SK-N-SH treated with all-trans-retinoic acid at 6 μM for 48 hours (cell line): ENCODE measurements at regions not wholly inside any gene's neighbourhood (a gene's known extent, or its start where the extent isn't known, plus 50 kb on each side); places are given as distances from the start of the nearest gene placed in this dataset.
A peak's percentile ranks its signal among the peaks of the same experiment; 100 is the strongest.

Experiments
- ATAC-seq: fragments of 200-7000 bp; cut with Tn5 transposase; 3 replicates; pipeline ENCODE4 v1.9.1; 2020; ENCODE audit warnings: mild to moderate bottlenecking, moderate library complexity
- ARNTL ChIP-seq: fragments of 450-650 bp; formaldehyde crosslinking; IDR thresholded peaks from 2 replicates; pipeline ENCODE4 v1.5.0; 2020; ENCODE audit warnings: low read depth, mild to moderate bottlenecking, moderate library complexity, borderline replicate concordance
- BACH2 ChIP-seq: fragments of 250-450 bp; sonication (Bioruptor Pico); IDR thresholded peaks from 2 replicates; pipeline ENCODE4 v1.9.0; 2021; ENCODE audit warnings: mild to moderate bottlenecking, borderline replicate concordance
- CSDC2 ChIP-seq: fragments of 250-450 bp; sonication (Bioruptor Pico); IDR thresholded peaks from 2 replicates; pipeline ENCODE4 v1.5.0; 2020; ENCODE audit warnings: mild to moderate bottlenecking, moderate library complexity
- CSRNP3 ChIP-seq: fragments of 250-450 bp; sonication (Bioruptor Pico); IDR thresholded peaks from 2 replicates; pipeline ENCODE4 v1.5.1; 2021; ENCODE audit warnings: mild to moderate bottlenecking, moderate library complexity
- GLIS3 ChIP-seq: fragments of 250-450 bp; sonication (Bioruptor Pico); IDR thresholded peaks from 2 replicates; pipeline ENCODE4 v1.5.0; 2020; ENCODE audit warnings: mild to moderate bottlenecking, moderate library complexity
- ISL1 ChIP-seq: fragments of 250-450 bp; sonication (Bioruptor Pico); IDR thresholded peaks from 2 replicates; pipeline ENCODE4 v2.1.2; 2022; ENCODE audit warnings: mild to moderate bottlenecking, moderate library complexity
- OSR1 ChIP-seq: fragments of 250-450 bp; sonication (Bioruptor Pico); IDR thresholded peaks from 2 replicates; pipeline ENCODE4 v1.8.0; 2022; ENCODE audit warnings: moderate library complexity, mild to moderate bottlenecking, inconsistent platforms
- POU6F1 ChIP-seq: fragments of 250-450 bp; sonication (Bioruptor Pico); IDR thresholded peaks from 2 replicates; pipeline ENCODE4 v1.8.0; 2021; ENCODE audit warnings: low read depth, mild to moderate bottlenecking, moderate library complexity, borderline replicate concordance
- PPARA ChIP-seq: fragments of 250-450 bp; sonication (Bioruptor Pico); IDR thresholded peaks from 2 replicates; pipeline ENCODE4 v1.5.0; 2020; ENCODE audit warnings: mild to moderate bottlenecking, borderline replicate concordance
- TCF4 ChIP-seq: fragments of 250-450 bp; sonication (Bioruptor Pico); IDR thresholded peaks from 2 replicates; pipeline ENCODE4 v1.8.0; 2021; ENCODE audit warnings: mild to moderate bottlenecking, moderate library complexity, borderline replicate concordance
- TOX ChIP-seq: fragments of 250-450 bp; sonication (Bioruptor Pico); IDR thresholded peaks from 2 replicates; pipeline ENCODE4 v1.8.0; 2021; ENCODE audit warnings: mild to moderate bottlenecking, moderate library complexity, borderline replicate concordance
- TSHZ2 ChIP-seq: fragments of 250-450 bp; sonication (Bioruptor Pico); IDR thresholded peaks from 2 replicates; pipeline ENCODE4 v1.5.0; 2020; ENCODE audit warnings: mild to moderate bottlenecking, moderate library complexity
- ZC3H10 ChIP-seq: fragments of 250-450 bp; sonication (Bioruptor Pico); IDR thresholded peaks from 2 replicates; pipeline ENCODE4 v1.5.1; 2021; ENCODE audit warnings: mild to moderate bottlenecking, moderate library complexity
- ZFP3 ChIP-seq: fragments of 250-450 bp; sonication (Bioruptor Pico); IDR thresholded peaks from 2 replicates; pipeline ENCODE4 v1.5.0; 2020; ENCODE audit warnings: mild to moderate bottlenecking, moderate library complexity
- ZFP30 ChIP-seq: fragments of 450-650 bp; formaldehyde crosslinking; IDR thresholded peaks from 2 replicates; pipeline ENCODE4 v1.5.0; 2022; ENCODE audit warnings: mild to moderate bottlenecking, moderate library complexity
- ZNF565 ChIP-seq: fragments of 450-650 bp; formaldehyde crosslinking; conservative IDR thresholded peaks from 2 replicates; pipeline ENCODE4 v1.5.0; 2020; ENCODE audit warnings: low read depth, mild to moderate bottlenecking, moderate library complexity
- ZNF8 ChIP-seq: fragments of 450-650 bp; formaldehyde crosslinking; IDR thresholded peaks from 2 replicates; pipeline ENCODE4 v1.5.0; 2020; ENCODE audit warnings: mild to moderate bottlenecking, moderate library complexity
- TF ChIP-seq, protein P1 (sequence below): fragments of 250-450 bp; sonication (Bioruptor Pico); IDR thresholded peaks from 2 replicates; pipeline ENCODE4 v1.8.0; 2020; ENCODE audit warnings: mild to moderate bottlenecking, moderate library complexity, borderline replicate concordance

- TF ChIP-seq POU6F1 (CRISPR knock-in tag) (no peak), ZC3H10 (CRISPR knock-in tag) (no peak)
Observed at GRCh38 chr9:78620303-78620702, 323.4 kb downstream of the PSAT1 start (continued).

DNA sequence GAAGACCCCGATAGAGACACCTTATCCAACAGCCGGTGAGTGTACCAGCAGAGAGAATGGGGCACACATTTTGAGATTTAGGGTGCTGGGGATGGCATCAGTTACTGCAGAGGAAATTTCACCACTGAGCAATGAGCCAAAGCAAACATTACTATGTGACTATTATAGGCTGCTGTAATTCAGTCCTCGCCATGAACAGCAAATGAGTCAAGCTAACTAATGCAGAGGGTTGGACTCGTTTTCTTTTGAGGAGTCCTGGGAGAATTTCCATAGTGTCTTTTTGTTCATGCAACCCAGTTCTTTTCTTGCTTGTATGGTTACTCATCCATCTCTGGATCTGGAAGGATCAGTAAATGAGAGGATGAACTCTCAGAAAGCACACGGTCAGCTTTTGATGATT, 323.8 kb downstream of the PSAT1 start:
- TF ChIP-seq PPARA (CRISPR knock-in tag) (no peak), ZFP30 (CRISPR knock-in tag) (no peak), CSDC2 (CRISPR knock-in tag) (no peak), GLIS3 (no peak), TSHZ2 (CRISPR knock-in tag) (no peak), TCF4 (CRISPR knock-in tag) (no peak), OSR1 (CRISPR knock-in tag) (no peak), TOX (CRISPR knock-in tag) (no peak), ZNF8 (CRISPR knock-in tag) (no peak)
- peak; percentile 89 for ATAC-seq

DNA sequence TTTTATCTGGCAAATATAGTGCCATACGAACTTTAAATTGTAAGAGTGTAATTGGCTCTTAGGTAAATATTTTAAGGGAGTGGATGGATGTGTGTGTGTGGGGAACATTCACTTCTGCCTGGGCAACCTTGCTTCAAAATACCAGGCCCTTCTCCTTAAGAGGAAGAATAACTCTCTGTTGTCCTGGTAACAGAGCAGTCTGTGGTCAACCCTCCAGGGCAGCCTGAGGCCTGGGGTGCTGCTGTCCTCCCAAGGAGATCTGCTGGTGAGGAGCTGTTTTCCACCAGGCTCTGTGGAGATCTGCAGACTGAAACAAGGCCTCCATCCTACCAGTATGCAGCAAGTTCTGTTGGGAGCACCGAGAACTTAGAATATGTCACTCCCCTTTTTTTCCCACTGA, 325.2 kb downstream of the PSAT1 start:
- TF ChIP-seq OSR1 (CRISPR knock-in tag) = no peak
- no peak for TF ChIP-seq TOX (CRISPR knock-in tag)
- TF ChIP-seq TCF4 (CRISPR knock-in tag) = no peak
- no peak for TF ChIP-seq BACH2 (CRISPR knock-in tag)
- no peak for TF ChIP-seq CSDC2 (CRISPR knock-in tag)
- TF ChIP-seq, protein P1, sequence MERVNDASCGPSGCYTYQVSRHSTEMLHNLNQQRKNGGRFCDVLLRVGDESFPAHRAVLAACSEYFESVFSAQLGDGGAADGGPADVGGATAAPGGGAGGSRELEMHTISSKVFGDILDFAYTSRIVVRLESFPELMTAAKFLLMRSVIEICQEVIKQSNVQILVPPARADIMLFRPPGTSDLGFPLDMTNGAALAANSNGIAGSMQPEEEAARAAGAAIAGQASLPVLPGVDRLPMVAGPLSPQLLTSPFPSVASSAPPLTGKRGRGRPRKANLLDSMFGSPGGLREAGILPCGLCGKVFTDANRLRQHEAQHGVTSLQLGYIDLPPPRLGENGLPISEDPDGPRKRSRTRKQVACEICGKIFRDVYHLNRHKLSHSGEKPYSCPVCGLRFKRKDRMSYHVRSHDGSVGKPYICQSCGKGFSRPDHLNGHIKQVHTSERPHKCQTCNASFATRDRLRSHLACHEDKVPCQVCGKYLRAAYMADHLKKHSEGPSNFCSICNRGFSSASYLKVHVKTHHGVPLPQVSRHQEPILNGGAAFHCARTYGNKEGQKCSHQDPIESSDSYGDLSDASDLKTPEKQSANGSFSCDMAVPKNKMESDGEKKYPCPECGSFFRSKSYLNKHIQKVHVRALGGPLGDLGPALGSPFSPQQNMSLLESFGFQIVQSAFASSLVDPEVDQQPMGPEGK (CRISPR knock-in tag) = no peak
- TF ChIP-seq TSHZ2 (CRISPR knock-in tag) = no peak
- TF ChIP-seq GLIS3 = no peak
- no peak for TF ChIP-seq ISL1 (CRISPR knock-in tag)
- TF ChIP-seq ZC3H10 (CRISPR knock-in tag) = no peak
- no peak for TF ChIP-seq ZNF8 (CRISPR knock-in tag)
- no peak for TF ChIP-seq ZFP30 (CRISPR knock-in tag)
- ATAC-seq = no peak

GRCh38 chr9:78626971-78627370, 330.0 kb downstream of the PSAT1 start:
- TF ChIP-seq ZC3H10 (CRISPR knock-in tag) (no peak), BACH2 (CRISPR knock-in tag) (no peak)
- no peak for ATAC-seq

DNA sequence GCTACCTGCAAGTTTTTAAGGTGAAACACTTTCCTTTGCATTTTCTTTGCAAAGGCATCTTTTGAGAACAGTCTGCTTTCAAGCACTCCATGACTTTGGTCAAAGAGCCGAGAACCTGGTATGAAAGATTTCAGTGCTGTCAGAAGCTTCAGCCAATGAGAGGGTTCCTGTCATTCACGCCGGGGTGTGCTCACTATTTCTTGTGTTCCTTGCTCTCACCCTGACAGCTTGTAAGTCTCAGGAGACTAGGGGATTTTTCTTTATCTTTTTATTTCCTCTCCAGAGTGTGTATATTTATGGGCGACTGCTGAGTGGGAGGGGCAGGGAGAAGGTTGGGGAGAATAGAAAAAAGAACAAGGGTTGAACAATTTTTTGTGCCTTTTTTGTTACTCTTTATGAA, 334.0 kb downstream of the PSAT1 start:
- ATAC-seq = no peak

More for the DNA sequence above, 334.0 kb downstream of the PSAT1 start:
- no peak for TF ChIP-seq OSR1 (CRISPR knock-in tag)
- TF ChIP-seq PPARA (CRISPR knock-in tag) = no peak
- no peak for TF ChIP-seq ZNF8 (CRISPR knock-in tag)
- no peak for TF ChIP-seq ZNF565 (CRISPR knock-in tag)
- no peak for TF ChIP-seq CSRNP3 (CRISPR knock-in tag)
- no peak for TF ChIP-seq ZC3H10 (CRISPR knock-in tag)
- no peak for TF ChIP-seq ZFP3 (CRISPR knock-in tag)
- TF ChIP-seq CSDC2 (CRISPR knock-in tag) = no peak
- no peak for TF ChIP-seq ARNTL (CRISPR knock-in tag)
